GM12878 (cell line): ENCODE measurements at regions not wholly inside any gene's neighbourhood (a gene's known extent, or its start where the extent isn't known, plus 50 kb on each side); places are given as distances from the start of the nearest gene placed in this dataset.

Experiments
- ATAC-seq: fragments of 200-7000 bp; cut with Tn5 transposase; 3 replicates; pipeline ENCODE4 v1.9.1; 2020; ENCODE audit warnings: mild to moderate bottlenecking, moderate library complexity
- BruUV-seq: library from RNA; stranded (reverse); fragments of 400-500 nt; replicated peaks from 2 replicates; lab custom pipeline; 2021; lab: Mats Ljungman, UMichigan
- CTCF ChIA-PET: fragments of 300-600 bp; sonication (Branson Sonifier 250); formaldehyde crosslinking; extraction: SDS; loops from one replicate; lab custom pipeline; 2021; ENCODE audit warnings: inconsistent platforms; lab: Yijun Ruan, JAX
- POLR2A ChIA-PET: fragments of 350-600 bp; formaldehyde crosslinking; extraction: SDS; loops from one replicate; lab custom pipeline; 2021; ENCODE audit warnings: inconsistent platforms; lab: Charles Lee
- RAD21 ChIA-PET: fragments of 300-600 bp; sonication (Branson Sonifier 250); formaldehyde crosslinking; loops from one replicate; lab custom pipeline; 2023; ENCODE audit warnings: antibody characterized with exemption; ENCODE audit not compliant: unreplicated experiment; lab: Charles Lee
- SMC1A ChIA-PET: fragments of 300-600 bp; sonication (Branson Sonifier 250); formaldehyde crosslinking; loops from one replicate; lab custom pipeline; 2023; ENCODE audit not compliant: unreplicated experiment, uncharacterized antibody; lab: Charles Lee
- DNase-seq: peaks from one replicate; pipeline ENCODE4 v3.0.0-alpha.2; 2011; ENCODE audit warnings: low read depth, low spot score
- FAIRE-seq: peaks from 3 replicates; lab custom pipeline; 2011; peaks lifted over from hg19 to GRCh38; lab: Jason Lieb, UNC
- H2AFZ ChIP-seq: 2 replicates; pipeline ENCODE4 v1.6.0; 2011; ENCODE audit warnings: low read depth, low read length, control low read depth; ENCODE audit not compliant: control insufficient read depth
- H3K27ac ChIP-seq: 2 replicates; pipeline ENCODE4 v1.5.1; 2011; ENCODE audit warnings: control low read depth; ENCODE audit not compliant: control insufficient read depth, insufficient read depth
- H3K27me3 ChIP-seq, 2 experiments: replicated peaks in 1 of 2; 2 replicates each; pipeline versions ENCODE4 v1.6.0 to v1.6.1; 2011; ENCODE audit warnings: low read length in 1 of 2; ENCODE audit not compliant: control insufficient read depth in 2 of 2, insufficient read depth in 2 of 2
- H3K36me3 ChIP-seq, 2 experiments: 2 replicates each; pipeline ENCODE4 v1.5.1; 2011; ENCODE audit warnings: low read length in 1 of 2; ENCODE audit not compliant: control insufficient read depth in 2 of 2, insufficient read depth in 2 of 2
- H3K4me1 ChIP-seq: 2 replicates; pipeline ENCODE4 v1.6.1; 2011; ENCODE audit warnings: mild to moderate bottlenecking, low read length, moderate library complexity, mixed read lengths; ENCODE audit not compliant: control insufficient read depth, insufficient read depth
- H3K4me2 ChIP-seq: 2 replicates; pipeline ENCODE4 v1.6.0; 2011; ENCODE audit warnings: control low read depth; ENCODE audit not compliant: control insufficient read depth, insufficient read depth
- H3K4me3 ChIP-seq: fragments of 200-600 bp; sonication (generic); 2 replicates; pipeline ENCODE4 v1.5.1; 2016
- H3K79me2 ChIP-seq: 2 replicates; pipeline ENCODE4 v1.6.0; 2011; ENCODE audit warnings: low read length; ENCODE audit not compliant: control insufficient read depth, insufficient read depth
- H3K9ac ChIP-seq: 2 replicates; pipeline ENCODE4 v1.8.0; 2011; ENCODE audit warnings: low read length, control low read depth, mixed read lengths; ENCODE audit not compliant: control insufficient read depth, insufficient read depth
- H3K9me3 ChIP-seq: replicated peaks from 3 replicates; pipeline ENCODE4 v1.5.1; 2011; ENCODE audit warnings: mild to moderate bottlenecking, low read length; ENCODE audit not compliant: control insufficient read depth, insufficient read depth
- H4K20me1 ChIP-seq: 2 replicates; pipeline ENCODE4 v1.6.0; 2011; ENCODE audit not compliant: control insufficient read depth, insufficient read depth
- ATF2 ChIP-seq: IDR thresholded peaks from 2 replicates; pipeline ENCODE4 v1.6.1; 2012; ENCODE audit warnings: low read length, inconsistent platforms
- BRCA1 ChIP-seq: IDR thresholded peaks from 2 replicates; pipeline ENCODE4 v1.6.1; 2011; ENCODE audit warnings: low read depth, low read length, improper control_type of control experiment
- CBX5 ChIP-seq: sonication (generic); IDR thresholded peaks from 2 replicates; pipeline ENCODE4 v1.6.1; 2016; ENCODE audit warnings: low read depth, moderate library complexity, mild to moderate bottlenecking, inconsistent platforms
- CHD1 ChIP-seq: IDR thresholded peaks from 2 replicates; pipeline ENCODE4 v1.6.1; 2012; ENCODE audit warnings: low read depth, low read length, improper control_type of control experiment
- E2F4 ChIP-seq: IDR thresholded peaks from 2 replicates; pipeline ENCODE4 v1.6.1; 2012; ENCODE audit warnings: low read depth, low read length, improper control_type of control experiment
- ETV6 ChIP-seq, 2 experiments: fragments of 450-650 bp in 1 of 2; IDR thresholded peaks in 1 of 2; conservative IDR thresholded peaks in 1 of 2; 2 replicates each; pipeline ENCODE4 v1.6.1; 2014; ENCODE audit warnings: antibody characterized with exemption in 1 of 2, borderline replicate concordance in 1 of 2, low read depth in 1 of 2, mild to moderate bottlenecking in 1 of 2, moderate library complexity in 1 of 2
- EZH2 ChIP-seq: IDR thresholded peaks from 2 replicates; pipeline ENCODE4 v1.6.1; 2012; ENCODE audit warnings: low read depth, mild to moderate bottlenecking, control low read depth, inconsistent platforms, low read length, borderline replicate concordance; ENCODE audit not compliant: control insufficient read depth
- HSF1 ChIP-seq: fragments of 150-350 bp; IDR thresholded peaks from 2 replicates; pipeline ENCODE4 v1.6.1; 2014; ENCODE audit warnings: mild to moderate bottlenecking, low read depth, low read length
- PBX3 ChIP-seq: IDR thresholded peaks from 2 replicates; pipeline ENCODE4 v1.6.1; 2011; ENCODE audit warnings: mild to moderate bottlenecking, low read depth, low read length, moderate library complexity; ENCODE audit not compliant: insufficient replicate concordance
- PRDM15 ChIP-seq: fragments of 450-650 bp; formaldehyde crosslinking; IDR thresholded peaks from 2 replicates; pipeline ENCODE4 v1.4.0; 2020; ENCODE audit warnings: mild to moderate bottlenecking, moderate library complexity
- RAD21 ChIP-seq: IDR thresholded peaks from 2 replicates; pipeline ENCODE4 v1.6.1; 2011; ENCODE audit warnings: mild to moderate bottlenecking, low read depth, low read length, moderate library complexity; ENCODE audit not compliant: insufficient read depth
- SIX5 ChIP-seq: IDR thresholded peaks from 2 replicates; pipeline ENCODE4 v1.6.1; 2011; ENCODE audit warnings: mild to moderate bottlenecking, low read depth, low read length, moderate library complexity; ENCODE audit not compliant: severe bottlenecking
- SUZ12 ChIP-seq: fragments of 200-600 bp; sonication (generic); IDR thresholded peaks from one replicate; pipeline ENCODE4 v1.6.1; 2018; ENCODE audit warnings: antibody characterized with exemption, mild to moderate bottlenecking; ENCODE audit not compliant: unreplicated experiment
- TCF7 ChIP-seq: IDR thresholded peaks from 2 replicates; pipeline ENCODE4 v1.6.1; 2014; ENCODE audit warnings: antibody characterized with exemption, borderline replicate concordance
- ZNF217 ChIP-seq: fragments of 450-650 bp; IDR thresholded peaks from 2 replicates; pipeline ENCODE4 v1.6.1; 2017; ENCODE audit warnings: antibody characterized with exemption, mild to moderate bottlenecking
- ZNF274 ChIP-seq: IDR thresholded peaks from one replicate; pipeline ENCODE4 v1.8.0; 2011; ENCODE audit not compliant: insufficient read length, insufficient read depth
- WGBS: methylation state at CpG from one replicate; pipeline ENCODE4 v1.1.6; 2016; ENCODE audit warnings: low lambda C conversion rate; ENCODE audit not compliant: insufficient replicate concordance, insufficient coverage; ENCODE audit errors: missing lambda C conversion rate; 5-methylcytosine and 5-hydroxymethylcytosine counted together
- in situ Hi-C: fragments of 300-500 bp; cut with MboI; formaldehyde crosslinking; loops from 9 replicates; pipeline ENCODE4 v1.14.3; 2018; ENCODE audit warnings: mixed read lengths
- intact Hi-C: fragments of 100-400 bp; cut with micrococcal nuclease; formaldehyde crosslinking; loops from one replicate; pipeline ENCODE4 v1.14.2; 2022; ENCODE audit not compliant: unreplicated experiment

- POLR2A ChIA-PET, result no interaction called here
- WGBS, result 25% methylated on average over 1 of the region's 1 CpG
- Histone ChIP-seq H3K4me3 (no peak overlapping the region), H3K27me3 (no peaks in the 10 kb centered on the region), H3K4me1 (no peaks in the 10 kb centered on the region), H4K20me1 (no peaks in the 10 kb centered on the region), H3K36me3 (no peaks in the 10 kb centered on the region), H3K79me2 (no peaks in the 10 kb centered on the region), H3K4me2 (no peak overlapping the region), H3K9ac (no peak overlapping the region), H2AFZ (no peak overlapping the region), H3K9me3 (no peaks in the 10 kb centered on the region), H3K27ac (no peak overlapping the region)
- SMC1A ChIA-PET, result no interaction called here
- CTCF ChIA-PET, result interaction anchor here (0.9 to 1.6 kb wide), 2 partner anchors 12 to 33 kb away, joined by 3 read pairs; no protein-coding TSS in a partner anchor
- intact Hi-C loops (no loop called here), in situ Hi-C loops (no loop called here)
- FAIRE-seq (no peak), DNase-seq (no peak), ATAC-seq (no peak)
- RAD21 ChIA-PET, result no interaction called here
- BruUV-seq, result no TSS peak
- TF ChIP-seq EZH2 (no peak), SUZ12 (no peak), RAD21 (no peak), PRDM15 (CRISPR knock-in tag) (no peak), ZNF217 (no peak), PBX3 (no peak), TCF7 (no peak), BRCA1 (no peak), CHD1 (no peak), CBX5 (no peak), SIX5 (no peak), HSF1 (no peak), E2F4 (no peak), ATF2 (no peak), ETV6 (conservative IDR thresholded peaks at IDR 0.05 in 1 of 2, IDR thresholded peaks at IDR 0.05 in 1 of 2; ENCODE audit: borderline replicate concordance in 1 of 2, low read depth in 1 of 2) (no peak), ZNF274 (no peak)
Measured at GRCh38 chr1:166514067-166514466, 325.2 kb upstream of the POGK start.
